ENCODE measurements at regions not wholly inside any gene's neighbourhood (a gene's known extent, or its start where the extent isn't known, plus 50 kb on each side); places are given as distances from the start of the nearest gene placed in this dataset.

DNA sequence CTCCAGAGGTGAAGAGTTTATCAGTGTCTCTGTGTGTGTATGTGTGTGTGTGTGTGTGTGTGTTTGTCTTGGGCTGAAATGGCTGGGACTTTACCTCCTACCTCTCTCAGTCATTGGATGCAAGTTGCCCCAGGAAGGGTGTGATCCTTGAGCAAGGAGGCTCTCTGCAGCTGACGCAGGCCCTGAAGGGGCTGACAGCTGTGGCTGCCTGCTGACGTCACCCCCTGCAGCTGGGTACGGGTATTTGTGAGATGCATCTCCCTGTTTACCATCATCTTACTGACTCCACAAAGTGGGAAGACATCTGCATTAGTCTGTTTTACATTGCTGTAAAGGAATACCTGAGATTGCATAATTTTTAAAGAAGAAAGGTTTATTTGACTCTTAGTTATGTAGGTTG, 631.5 kb upstream of the RBFOX1 start:
- TF ChIP-seq, protein P1, sequence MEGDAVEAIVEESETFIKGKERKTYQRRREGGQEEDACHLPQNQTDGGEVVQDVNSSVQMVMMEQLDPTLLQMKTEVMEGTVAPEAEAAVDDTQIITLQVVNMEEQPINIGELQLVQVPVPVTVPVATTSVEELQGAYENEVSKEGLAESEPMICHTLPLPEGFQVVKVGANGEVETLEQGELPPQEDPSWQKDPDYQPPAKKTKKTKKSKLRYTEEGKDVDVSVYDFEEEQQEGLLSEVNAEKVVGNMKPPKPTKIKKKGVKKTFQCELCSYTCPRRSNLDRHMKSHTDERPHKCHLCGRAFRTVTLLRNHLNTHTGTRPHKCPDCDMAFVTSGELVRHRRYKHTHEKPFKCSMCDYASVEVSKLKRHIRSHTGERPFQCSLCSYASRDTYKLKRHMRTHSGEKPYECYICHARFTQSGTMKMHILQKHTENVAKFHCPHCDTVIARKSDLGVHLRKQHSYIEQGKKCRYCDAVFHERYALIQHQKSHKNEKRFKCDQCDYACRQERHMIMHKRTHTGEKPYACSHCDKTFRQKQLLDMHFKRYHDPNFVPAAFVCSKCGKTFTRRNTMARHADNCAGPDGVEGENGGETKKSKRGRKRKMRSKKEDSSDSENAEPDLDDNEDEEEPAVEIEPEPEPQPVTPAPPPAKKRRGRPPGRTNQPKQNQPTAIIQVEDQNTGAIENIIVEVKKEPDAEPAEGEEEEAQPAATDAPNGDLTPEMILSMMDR (conservative IDR thresholded peaks at IDR 0.05; ENCODE audit: low read length): no peak
- no peak for TF ChIP-seq EZH2phosphoT487 (IDR thresholded peaks at IDR 0.05; ENCODE audit: borderline replicate concordance, low read depth, low read length)
